ENCODE measurements at regions not wholly inside any gene's neighbourhood (a gene's known extent, or its start where the extent isn't known, plus 50 kb on each side); places are given as distances from the start of the nearest gene placed in this dataset.

- no peak for DNase-seq
- no peak overlapping the region for H3K27ac ChIP-seq (ENCODE audit: low read depth, low read length)
- H3K36me3 ChIP-seq (ENCODE audit: control insufficient read depth, insufficient read depth, low read length), result no peaks in the 10 kb centered on the region
- H3K27me3 ChIP-seq (ENCODE audit: insufficient read depth, low read length, poor library complexity), result no peaks in the 10 kb centered on the region
- H3K4me3 ChIP-seq (ENCODE audit: low read length), result no peak overlapping the region
- H2BK5ac ChIP-seq (ENCODE audit: low read length), result no peak overlapping the region
- no CpG with 5 or more reads among the region's 3 CpGs for WGBS (ENCODE audit: extremely low coverage, insufficient coverage, low lambda C conversion rate)
- H3K4me1 ChIP-seq (ENCODE audit: control insufficient read depth, low read depth, low read length), result peaks cover 2% of the 10 kb centered on the region
- H2AK5ac ChIP-seq (ENCODE audit: low read length), result no peak overlapping the region
- H3K79me1 ChIP-seq (ENCODE audit: low read length), result no peaks in the 10 kb centered on the region
- H3K23ac ChIP-seq (ENCODE audit: low read length), result no peak overlapping the region
- no peak overlapping the region for H3K9ac ChIP-seq (ENCODE audit: low read length)
- H2BK15ac ChIP-seq (replicated peaks; ENCODE audit: low read depth), result no peak overlapping the region
- H3K79me2 ChIP-seq (ENCODE audit: control insufficient read depth, insufficient read depth, low read length), result no peaks in the 10 kb centered on the region
- H3K18ac ChIP-seq (ENCODE audit: low read length), result no peak overlapping the region
- H2BK120ac ChIP-seq (ENCODE audit: low read depth, low read length), result no peak overlapping the region
- no peak overlapping the region for H4K5ac ChIP-seq (ENCODE audit: low read length)
- H3K56ac ChIP-seq (ENCODE audit: low read length), result no peak overlapping the region
- no peak overlapping the region for H4K8ac ChIP-seq (ENCODE audit: low read depth, low read length)
- no peak overlapping the region for H3K4ac ChIP-seq (ENCODE audit: low read depth, low read length)
- H3K4me2 ChIP-seq (ENCODE audit: low read length), result no peak overlapping the region
These were observed 76.0 kb downstream of the TENT5C start for GRCh38 chr1:117681901-117682250.

GRCh38 chr1:117682372-117682771, 76.5 kb downstream of the TENT5C start:
- Histone ChIP-seq H3K79me2 (ENCODE audit: control insufficient read depth, insufficient read depth, low read length) (no peaks in the 10 kb centered on the region), H2BK15ac (replicated peaks; ENCODE audit: low read depth) (no peak overlapping the region), H3K4me1 (ENCODE audit: control insufficient read depth, low read depth, low read length) (peaks cover 2% of the 10 kb centered on the region), H2AK5ac (ENCODE audit: low read length) (no peak overlapping the region), H3K9ac (ENCODE audit: low read length) (no peak overlapping the region), H3K18ac (ENCODE audit: low read length) (no peak overlapping the region), H3K56ac (ENCODE audit: low read length) (no peak overlapping the region), H4K8ac (ENCODE audit: low read depth, low read length) (no peak overlapping the region), H2BK5ac (ENCODE audit: low read length) (no peak overlapping the region), H3K23ac (ENCODE audit: low read length) (no peak overlapping the region), H3K36me3 (ENCODE audit: control insufficient read depth, insufficient read depth, low read length) (no peaks in the 10 kb centered on the region), H3K27ac (ENCODE audit: low read depth, low read length) (no peak overlapping the region), H4K5ac (ENCODE audit: low read length) (no peak overlapping the region), H3K4me2 (ENCODE audit: low read length) (no peak overlapping the region), H3K79me1 (ENCODE audit: low read length) (no peaks in the 10 kb centered on the region), H3K4me3 (ENCODE audit: low read length) (no peak overlapping the region), H3K27me3 (ENCODE audit: insufficient read depth, low read length, poor library complexity) (no peaks in the 10 kb centered on the region), H3K4ac (ENCODE audit: low read depth, low read length) (no peak overlapping the region), H2BK120ac (ENCODE audit: low read depth, low read length) (no peak overlapping the region)
- WGBS (ENCODE audit: extremely low coverage, insufficient coverage, low lambda C conversion rate), result no CpG with 5 or more reads among the region's 4 CpGs
- no peak for DNase-seq

GRCh38 chr1:117683571-117684285, 77.9 kb downstream of the TENT5C start:
- H3K56ac ChIP-seq (ENCODE audit: low read length), result no peak overlapping the region
- no peak overlapping the region for H3K18ac ChIP-seq (ENCODE audit: low read length)
- H3K4me1 ChIP-seq (ENCODE audit: control insufficient read depth, low read depth, low read length), result no peaks in the 10 kb centered on the region
- no peak overlapping the region for H3K4ac ChIP-seq (ENCODE audit: low read depth, low read length)
- no peak overlapping the region for H2BK15ac ChIP-seq (replicated peaks; ENCODE audit: low read depth)
- no peaks in the 10 kb centered on the region for H3K36me3 ChIP-seq (ENCODE audit: control insufficient read depth, insufficient read depth, low read length)
- no peak overlapping the region for H3K4me3 ChIP-seq (ENCODE audit: low read length)
- no peak overlapping the region for H3K9ac ChIP-seq (ENCODE audit: low read length)
- H3K4me2 ChIP-seq (ENCODE audit: low read length), result no peak overlapping the region
- no peaks in the 10 kb centered on the region for H3K27me3 ChIP-seq (ENCODE audit: insufficient read depth, low read length, poor library complexity)
- no peak overlapping the region for H2AK5ac ChIP-seq (ENCODE audit: low read length)
- no peak overlapping the region for H2BK5ac ChIP-seq (ENCODE audit: low read length)
- H3K27ac ChIP-seq (ENCODE audit: low read depth, low read length), result no peak overlapping the region
- H4K8ac ChIP-seq (ENCODE audit: low read depth, low read length), result no peak overlapping the region
- no peak overlapping the region for H2BK120ac ChIP-seq (ENCODE audit: low read depth, low read length)
- H3K79me1 ChIP-seq (ENCODE audit: low read length), result no peaks in the 10 kb centered on the region
- no peaks in the 10 kb centered on the region for H3K79me2 ChIP-seq (ENCODE audit: control insufficient read depth, insufficient read depth, low read length)
- WGBS (ENCODE audit: extremely low coverage, insufficient coverage, low lambda C conversion rate), result no CpG with 5 or more reads among the region's 6 CpGs
- no peak overlapping the region for H4K5ac ChIP-seq (ENCODE audit: low read length)
- H3K23ac ChIP-seq (ENCODE audit: low read length), result no peak overlapping the region
- no peak for DNase-seq

GRCh38 chr1:117685936-117686806, 80.3 kb downstream of the TENT5C start:
- Histone ChIP-seq H3K79me1 (ENCODE audit: low read length) (no peaks in the 10 kb centered on the region), H2BK5ac (ENCODE audit: low read length) (no peak overlapping the region), H3K9ac (ENCODE audit: low read length) (no peak overlapping the region), H3K4ac (ENCODE audit: low read depth, low read length) (no peak overlapping the region), H3K56ac (ENCODE audit: low read length) (no peak overlapping the region), H4K5ac (ENCODE audit: low read length) (no peak overlapping the region), H3K4me2 (ENCODE audit: low read length) (no peak overlapping the region), H3K4me1 (ENCODE audit: control insufficient read depth, low read depth, low read length) (no peaks in the 10 kb centered on the region), H2BK120ac (ENCODE audit: low read depth, low read length) (no peak overlapping the region), H3K27ac (ENCODE audit: low read depth, low read length) (no peak overlapping the region), H3K23ac (ENCODE audit: low read length) (no peak overlapping the region), H4K8ac (ENCODE audit: low read depth, low read length) (no peak overlapping the region), H2AK5ac (ENCODE audit: low read length) (no peak overlapping the region), H3K4me3 (ENCODE audit: low read length) (no peak overlapping the region), H3K36me3 (ENCODE audit: control insufficient read depth, insufficient read depth, low read length) (no peaks in the 10 kb centered on the region), H3K27me3 (ENCODE audit: insufficient read depth, low read length, poor library complexity) (no peaks in the 10 kb centered on the region), H2BK15ac (replicated peaks; ENCODE audit: low read depth) (no peak overlapping the region), H3K79me2 (ENCODE audit: control insufficient read depth, insufficient read depth, low read length) (no peaks in the 10 kb centered on the region), H3K18ac (ENCODE audit: low read length) (no peak overlapping the region)
- no CpG with 5 or more reads among the region's 6 CpGs for WGBS (ENCODE audit: extremely low coverage, insufficient coverage, low lambda C conversion rate)
- DNase-seq, result no peak

DNA sequence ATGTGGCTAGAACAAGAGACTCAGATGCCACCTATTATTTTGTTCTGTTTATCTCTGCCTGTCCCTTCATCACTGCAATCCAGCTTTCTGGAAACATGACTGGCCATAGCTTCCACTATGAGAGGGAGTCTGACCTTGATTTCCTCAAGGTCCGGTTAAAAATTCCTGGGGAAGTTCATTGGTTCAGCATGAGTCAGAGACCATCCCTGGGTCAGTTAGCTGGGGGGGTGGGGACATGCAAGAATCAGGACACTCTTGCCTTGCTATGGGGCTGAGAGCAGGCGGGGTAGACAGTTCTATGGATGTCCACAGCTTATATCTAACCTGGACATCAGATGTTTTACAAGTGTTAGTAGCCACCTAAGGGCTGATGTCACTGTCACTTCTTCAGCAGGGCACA, 81.1 kb downstream of the TENT5C start:
- Histone ChIP-seq H2BK5ac (ENCODE audit: low read length) (no peak overlapping the region), H3K79me1 (ENCODE audit: low read length) (no peaks in the 10 kb centered on the region), H3K4ac (ENCODE audit: low read depth, low read length) (no peak overlapping the region), H3K4me2 (ENCODE audit: low read length) (no peak overlapping the region), H2AK5ac (ENCODE audit: low read length) (no peak overlapping the region), H3K79me2 (ENCODE audit: control insufficient read depth, insufficient read depth, low read length) (no peaks in the 10 kb centered on the region), H3K4me1 (ENCODE audit: control insufficient read depth, low read depth, low read length) (no peaks in the 10 kb centered on the region), H4K5ac (ENCODE audit: low read length) (no peak overlapping the region), H3K27ac (ENCODE audit: low read depth, low read length) (no peak overlapping the region), H3K4me3 (ENCODE audit: low read length) (no peak overlapping the region), H3K27me3 (ENCODE audit: insufficient read depth, low read length, poor library complexity) (no peaks in the 10 kb centered on the region), H3K23ac (ENCODE audit: low read length) (no peak overlapping the region), H2BK15ac (replicated peaks; ENCODE audit: low read depth) (no peak overlapping the region), H4K8ac (ENCODE audit: low read depth, low read length) (no peak overlapping the region), H2BK120ac (ENCODE audit: low read depth, low read length) (no peak overlapping the region), H3K56ac (ENCODE audit: low read length) (no peak overlapping the region), H3K36me3 (ENCODE audit: control insufficient read depth, insufficient read depth, low read length) (no peaks in the 10 kb centered on the region), H3K9ac (ENCODE audit: low read length) (no peak overlapping the region), H3K18ac (ENCODE audit: low read length) (no peak overlapping the region)
- peak; percentile 34 for DNase-seq
- WGBS (ENCODE audit: extremely low coverage, insufficient coverage, low lambda C conversion rate), result no CpG with 5 or more reads among the region's 2 CpGs

Data from mesendoderm (in vitro differentiated cells).